Urinary bladder (tissue), 3 donors: ENCODE measurements at regions not wholly inside any gene's neighbourhood (a gene's known extent, or its start where the extent isn't known, plus 50 kb on each side); places are given as distances from the start of the nearest gene placed in this dataset.

ENCODE experiments used
- DNase-seq: peaks from one replicate; pipeline ENCODE4 v3.0.0-alpha.2; 2015; ENCODE audit errors: extremely low spot score
- H3K27ac ChIP-seq: one replicate; pipeline ENCODE4 v1.5.1; 2013; ENCODE audit warnings: low read depth, mild to moderate bottlenecking, moderate library complexity
- H3K36me3 ChIP-seq: one replicate; pipeline ENCODE4 v1.6.1; 2013; ENCODE audit warnings: mild to moderate bottlenecking, moderate library complexity; ENCODE audit not compliant: insufficient read depth
- H3K4me1 ChIP-seq: one replicate; pipeline ENCODE4 v1.6.1; 2013; ENCODE audit warnings: mild to moderate bottlenecking, moderate library complexity; ENCODE audit not compliant: insufficient read depth
- H3K4me3 ChIP-seq: one replicate; pipeline ENCODE4 v1.5.1; 2013; ENCODE audit warnings: low read depth, low read length
- WGBS: extraction: QIAGEN DNeasy Blood & Tissue Kit; methylation state at CpG from one replicate; pipeline ENCODE4 v1.1.7; 2013; 5-methylcytosine and 5-hydroxymethylcytosine counted together
- donor health status: healthy with polysubstance abuse.
- donor health status: healthy.

- DNase-seq = no peak
- Histone ChIP-seq H3K4me3 (no peak overlapping the region), H3K36me3 (no peaks in the 10 kb centered on the region), H3K27ac (no peak overlapping the region), H3K4me1 (no peaks in the 10 kb centered on the region)
- 54% methylated on average over 2 of the region's 2 CpGs for WGBS
Observed at GRCh38 chr10:123478116-123478515, 188.0 kb upstream of the GPR26 start.

- Histone ChIP-seq H3K27ac (no peak overlapping the region), H3K36me3 (no peaks in the 10 kb centered on the region), H3K4me1 (no peaks in the 10 kb centered on the region), H3K4me3 (no peak overlapping the region)
- no peak for DNase-seq
- WGBS = 52% methylated on average over 4 of the region's 4 CpGs
Observed at GRCh38 chr10:123479640-123480039, 186.5 kb upstream of the GPR26 start.

- H3K36me3 ChIP-seq = no peaks in the 10 kb centered on the region
- no peaks in the 10 kb centered on the region for H3K4me1 ChIP-seq
- no peak overlapping the region for H3K27ac ChIP-seq
- no peak overlapping the region for H3K4me3 ChIP-seq
- no peak for DNase-seq
- 85% methylated on average over 4 of the region's 4 CpGs for WGBS
Observed at GRCh38 chr10:123480344-123480743, 185.8 kb upstream of the GPR26 start.

GRCh38 chr10:123480845-123481244 lies 185.3 kb upstream of the GPR26 start:
- no peaks in the 10 kb centered on the region for H3K4me1 ChIP-seq
- WGBS = 89% methylated on average over 9 of the region's 9 CpGs
- H3K36me3 ChIP-seq = no peaks in the 10 kb centered on the region
- no peak overlapping the region for H3K27ac ChIP-seq
- DNase-seq = no peak
- H3K4me3 ChIP-seq = no peak overlapping the region

- 74% methylated on average over 2 of the region's 2 CpGs for WGBS
- H3K4me3 ChIP-seq = no peak overlapping the region
- H3K27ac ChIP-seq = no peak overlapping the region
- DNase-seq = no peak
- no peaks in the 10 kb centered on the region for H3K36me3 ChIP-seq
- no peaks in the 10 kb centered on the region for H3K4me1 ChIP-seq
Observed at GRCh38 chr10:123484722-123485121, 181.4 kb upstream of the GPR26 start.

GRCh38 chr10:123485341-123485960 lies 180.7 kb upstream of the GPR26 start:
- Histone ChIP-seq H3K4me3 (no peak overlapping the region), H3K27ac (no peak overlapping the region), H3K36me3 (no peaks in the 10 kb centered on the region), H3K4me1 (no peaks in the 10 kb centered on the region)
- 67% methylated on average over 7 of the region's 7 CpGs for WGBS
- DNase-seq = no peak

GRCh38 chr10:123488436-123488835 lies 177.7 kb upstream of the GPR26 start:
- no peak overlapping the region for H3K27ac ChIP-seq
- no peak for DNase-seq
- 65% methylated on average over 4 of the region's 4 CpGs for WGBS
- no peaks in the 10 kb centered on the region for H3K4me1 ChIP-seq
- no peaks in the 10 kb centered on the region for H3K36me3 ChIP-seq
- H3K4me3 ChIP-seq = no peak overlapping the region

GRCh38 chr10:123491364-123491763 lies 174.8 kb upstream of the GPR26 start:
- Histone ChIP-seq H3K27ac (no peak overlapping the region), H3K4me3 (no peak overlapping the region), H3K36me3 (no peaks in the 10 kb centered on the region), H3K4me1 (no peaks in the 10 kb centered on the region)
- 65% methylated on average over 6 of the region's 6 CpGs for WGBS
- no peak for DNase-seq

GRCh38 chr10:123492016-123492415 lies 174.1 kb upstream of the GPR26 start:
- no peak for DNase-seq
- Histone ChIP-seq H3K36me3 (no peaks in the 10 kb centered on the region), H3K27ac (no peak overlapping the region), H3K4me1 (no peaks in the 10 kb centered on the region), H3K4me3 (no peak overlapping the region)
- 39% methylated on average over 14 of the region's 14 CpGs for WGBS

GRCh38 chr10:123494301-123494808 lies 171.8 kb upstream of the GPR26 start:
- no peak for DNase-seq
- H3K4me3 ChIP-seq = no peak overlapping the region
- H3K36me3 ChIP-seq = no peaks in the 10 kb centered on the region
- no peaks in the 10 kb centered on the region for H3K4me1 ChIP-seq
- no peak overlapping the region for H3K27ac ChIP-seq
- WGBS = 88% methylated on average over 5 of the region's 5 CpGs

GRCh38 chr10:123496375-123496774 lies 169.8 kb upstream of the GPR26 start:
- H3K4me1 ChIP-seq = no peaks in the 10 kb centered on the region
- 35% methylated on average over 6 of the region's 6 CpGs for WGBS

GRCh38 chr10:123496996-123497660 lies 169.0 kb upstream of the GPR26 start:
- 43% methylated on average over 10 of the region's 10 CpGs for WGBS
- Histone ChIP-seq H3K4me1 (no peaks in the 10 kb centered on the region), H3K27ac (no peak overlapping the region), H3K4me3 (no peak overlapping the region), H3K36me3 (no peaks in the 10 kb centered on the region)
- no peak for DNase-seq

More at GRCh38 chr10:123496375-123496774, 169.8 kb upstream of the GPR26 start:
- Histone ChIP-seq H3K36me3 (no peaks in the 10 kb centered on the region), H3K4me3 (no peak overlapping the region), H3K27ac (no peak overlapping the region)
- DNase-seq = no peak

- no peak overlapping the region for H3K27ac ChIP-seq
- H3K4me3 ChIP-seq = no peak overlapping the region
- WGBS = 49% methylated on average over 7 of the region's 7 CpGs
- DNase-seq = no peak
- no peaks in the 10 kb centered on the region for H3K4me1 ChIP-seq
- no peaks in the 10 kb centered on the region for H3K36me3 ChIP-seq
Observed at GRCh38 chr10:123500110-123500509, 166.0 kb upstream of the GPR26 start.

- no peaks in the 10 kb centered on the region for H3K36me3 ChIP-seq
- no peak for DNase-seq
- no peaks in the 10 kb centered on the region for H3K4me1 ChIP-seq
- WGBS = 83% methylated on average over 3 of the region's 3 CpGs
- no peak overlapping the region for H3K4me3 ChIP-seq
- H3K27ac ChIP-seq = no peak overlapping the region
Observed at GRCh38 chr10:123501148-123501547, 165.0 kb upstream of the GPR26 start.
